GM18907 (cell line): ENCODE measurements at regions not wholly inside any gene's neighbourhood (a gene's known extent, or its start where the extent isn't known, plus 50 kb on each side); places are given as distances from the start of the nearest gene placed in this dataset.

Experiments used
- ATAC-seq: cut with Tn5 transposase; IDR thresholded peaks from one replicate; pipeline ENCODE4 v1.9.1; 2021; ENCODE audit warnings: mild to moderate bottlenecking, moderate library complexity; ENCODE audit not compliant: unreplicated experiment

DNA sequence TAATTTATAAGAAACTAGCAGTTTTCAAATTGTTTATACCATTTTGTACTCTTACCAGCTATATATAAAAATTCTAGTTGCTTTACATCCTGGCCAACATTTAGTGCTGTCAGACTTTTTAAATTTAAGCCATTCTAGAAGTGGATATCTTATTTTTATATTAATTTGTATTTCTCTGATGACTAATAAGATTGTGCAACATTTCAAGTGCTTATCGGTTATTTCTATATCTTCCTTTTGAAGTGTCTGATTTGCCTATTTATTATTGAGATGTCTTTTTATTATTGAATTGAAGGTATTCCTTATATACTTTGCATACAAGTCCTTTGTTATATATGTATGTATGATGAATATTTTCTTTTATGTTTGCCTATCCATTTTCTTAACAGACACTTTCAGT is 324.0 kb downstream of the ELAVL2 start:
- no peak for ATAC-seq

DNA sequence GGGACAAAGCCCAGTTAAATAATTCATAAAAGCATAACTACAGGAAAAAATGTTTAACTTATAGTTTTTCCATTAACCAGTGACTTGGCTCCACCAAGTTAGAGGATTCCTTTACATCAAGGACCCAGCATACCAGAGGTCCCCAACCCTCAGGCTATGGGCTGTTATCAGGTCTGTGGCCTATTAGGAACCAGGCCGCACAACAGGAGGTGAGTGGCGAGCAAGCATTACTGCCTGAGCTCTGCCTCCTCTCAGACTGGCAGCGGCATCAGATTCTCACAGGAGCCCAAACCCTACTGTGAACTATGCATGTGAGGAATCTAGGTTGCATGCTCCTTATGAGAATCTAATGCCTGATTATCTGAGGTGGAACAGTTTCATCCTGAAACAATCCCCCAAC is 303.1 kb downstream of the ELAVL2 start:
- no peak for ATAC-seq

DNA sequence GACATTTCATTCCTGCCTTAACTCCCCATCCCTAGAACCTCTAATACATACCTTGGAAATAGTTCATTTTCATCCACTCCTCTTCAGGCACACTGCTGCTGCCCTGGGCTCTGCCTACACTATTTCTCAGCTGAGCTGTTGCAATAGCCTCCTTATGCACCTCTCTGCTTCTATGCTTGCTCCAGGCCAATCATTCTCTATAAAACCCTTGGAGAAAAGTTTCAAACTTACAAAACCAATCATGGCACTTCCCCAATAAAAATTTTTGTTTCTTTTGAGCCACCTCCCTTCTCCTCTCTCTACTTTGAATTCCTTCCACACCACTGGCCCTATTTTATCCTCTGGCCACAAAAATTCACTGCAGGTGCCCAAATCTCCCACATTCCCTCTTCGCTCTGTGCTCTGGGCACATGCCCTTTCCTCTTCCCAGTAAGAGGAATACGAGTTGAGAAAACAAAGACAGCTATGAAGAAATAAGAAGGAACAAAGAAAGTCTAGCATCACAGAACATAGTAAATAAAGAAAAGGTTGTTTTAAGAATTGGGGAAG is 301.4 kb downstream of the ELAVL2 start:
- ATAC-seq: no peak

DNA sequence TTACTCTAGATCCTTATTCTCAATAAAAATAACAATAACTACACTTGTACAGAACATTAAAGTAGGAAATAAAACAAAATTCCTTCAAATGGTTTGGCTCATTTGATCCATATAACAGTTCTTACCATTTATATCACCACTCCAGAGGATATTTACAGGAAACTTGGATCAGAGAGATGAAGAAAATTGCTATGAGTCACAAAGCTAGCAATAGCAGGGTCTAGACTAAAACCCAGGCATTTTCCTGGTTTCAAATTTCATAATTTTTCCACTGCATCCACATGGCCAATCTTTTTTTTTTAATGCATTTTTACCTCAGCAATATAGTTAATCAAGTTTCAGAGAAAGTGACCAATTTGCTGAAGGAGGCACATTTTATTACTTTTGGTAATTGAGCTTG is 299.2 kb downstream of the ELAVL2 start:
- ATAC-seq: no peak

DNA sequence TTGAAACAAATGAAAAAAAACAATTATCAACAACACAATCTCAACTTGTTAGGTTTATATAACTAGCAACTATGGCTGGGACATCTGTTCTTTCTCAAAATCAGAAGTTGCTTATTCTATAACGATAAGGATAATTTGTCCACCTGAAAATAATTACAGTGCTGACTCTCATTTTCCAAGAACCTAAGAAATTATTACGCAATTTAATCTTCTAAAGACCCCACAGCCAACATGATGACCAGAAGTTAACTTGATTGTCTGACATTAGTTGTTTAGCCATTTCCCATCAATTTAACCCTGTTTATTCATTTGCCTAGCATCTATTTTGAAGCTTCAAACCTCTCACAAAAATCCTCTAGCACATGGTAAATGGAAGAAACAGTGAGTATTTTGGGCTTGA is 293.8 kb downstream of the ELAVL2 start:
- ATAC-seq: no peak

DNA sequence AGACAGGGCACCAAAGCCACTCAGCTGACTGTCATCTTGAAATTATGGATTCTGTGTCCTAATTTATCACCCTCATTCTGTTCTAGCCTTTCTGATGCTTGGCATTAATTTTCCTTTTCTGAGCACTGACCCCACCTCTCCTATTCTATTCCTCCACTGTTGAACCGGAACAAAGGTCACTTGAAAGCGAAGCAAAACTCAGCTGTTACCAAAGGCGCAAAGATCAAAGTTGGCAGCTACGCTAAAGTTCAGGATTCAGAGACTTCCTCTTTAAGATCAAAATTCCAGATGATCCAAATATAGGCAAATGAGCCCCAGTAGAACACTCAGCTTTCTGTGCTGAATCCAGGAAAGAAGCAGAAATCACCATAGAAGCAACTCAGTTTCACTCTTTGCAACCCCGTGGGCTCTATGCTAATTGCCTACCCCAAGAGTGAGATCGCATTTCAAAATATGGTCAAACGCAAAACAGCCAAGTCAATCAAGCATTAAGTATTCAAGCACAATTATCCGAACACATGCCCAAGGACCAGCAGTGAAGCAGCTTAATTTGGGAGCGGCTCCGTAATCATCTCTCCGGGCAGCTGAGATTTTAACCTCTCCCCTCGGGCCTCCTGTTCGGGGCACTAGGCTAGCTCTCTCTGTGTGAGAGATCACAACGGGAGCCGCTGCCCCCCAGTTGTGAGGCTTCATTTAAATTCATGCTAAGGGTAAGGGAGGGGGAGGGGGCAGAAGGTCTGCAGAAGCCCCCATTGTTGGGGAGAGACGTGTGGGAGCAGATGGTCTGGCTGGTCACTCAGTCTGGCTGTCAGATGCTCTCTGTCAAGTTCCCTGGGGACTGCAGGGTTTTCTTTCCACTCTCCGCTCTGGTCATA is 288.6 kb downstream of the ELAVL2 start:
- ATAC-seq: no peak

DNA sequence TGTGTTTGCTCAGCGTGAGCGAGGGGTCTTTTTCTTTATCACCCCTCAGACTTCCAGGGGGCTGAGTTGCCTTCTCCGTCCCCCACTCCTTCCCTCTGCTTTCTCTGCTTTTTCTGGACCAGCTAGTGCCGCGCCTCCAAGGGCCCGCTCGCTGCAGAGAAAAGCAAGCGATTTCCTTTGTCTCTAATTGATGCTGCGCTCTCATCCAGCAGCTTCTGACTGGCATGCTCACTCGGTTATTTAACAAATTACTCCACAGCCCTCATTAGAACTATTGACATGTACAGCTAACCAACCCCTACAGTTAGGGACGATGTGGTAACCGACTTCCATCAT is 288.0 kb downstream of the ELAVL2 start:
- ATAC-seq: no peak

DNA sequence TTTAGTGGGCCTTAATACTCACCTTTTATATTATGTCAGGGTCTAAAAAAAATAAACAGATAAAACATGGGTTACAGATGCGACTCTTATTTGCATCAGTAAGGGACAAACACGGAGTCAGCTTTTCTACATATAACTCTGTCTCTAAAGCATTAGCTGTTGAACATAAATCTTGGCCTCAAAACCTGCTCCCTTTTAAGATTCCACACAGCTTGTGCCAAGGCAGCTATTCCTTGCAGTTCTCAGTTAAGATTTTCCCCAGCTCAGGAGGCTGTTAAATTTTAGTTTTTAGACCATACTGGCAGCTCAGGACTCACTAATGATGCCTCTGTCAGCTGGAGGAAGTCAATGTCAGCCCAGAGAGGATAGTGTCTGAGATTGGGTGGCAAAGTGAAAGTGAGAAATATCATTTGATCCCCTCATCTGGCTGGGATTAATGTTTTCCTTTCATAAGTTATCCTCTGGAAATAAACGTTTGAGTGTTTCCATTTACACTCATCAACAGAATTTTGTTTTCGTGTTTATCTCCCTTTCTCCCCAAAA is 287.5 kb downstream of the ELAVL2 start:
- no peak for ATAC-seq

DNA sequence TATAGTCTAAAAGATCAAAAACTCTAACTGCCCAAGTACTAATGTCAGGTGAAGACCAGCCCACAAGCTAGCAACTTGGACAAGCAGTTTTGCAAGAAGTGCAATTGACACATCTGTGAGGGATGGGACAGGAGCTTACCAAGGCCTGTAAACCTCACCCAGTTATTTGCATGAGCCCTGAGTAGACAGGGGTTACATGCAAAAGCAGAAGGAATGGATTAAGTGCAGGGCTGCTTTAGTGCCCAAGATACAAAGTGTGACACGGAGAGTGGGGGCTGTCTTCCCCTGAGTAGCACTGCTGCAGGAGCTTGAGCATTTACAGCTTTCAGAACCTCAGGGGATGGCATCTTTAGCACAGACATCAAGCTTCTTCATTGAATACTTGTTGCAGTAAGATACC is 286.7 kb downstream of the ELAVL2 start:
- ATAC-seq: no peak

DNA sequence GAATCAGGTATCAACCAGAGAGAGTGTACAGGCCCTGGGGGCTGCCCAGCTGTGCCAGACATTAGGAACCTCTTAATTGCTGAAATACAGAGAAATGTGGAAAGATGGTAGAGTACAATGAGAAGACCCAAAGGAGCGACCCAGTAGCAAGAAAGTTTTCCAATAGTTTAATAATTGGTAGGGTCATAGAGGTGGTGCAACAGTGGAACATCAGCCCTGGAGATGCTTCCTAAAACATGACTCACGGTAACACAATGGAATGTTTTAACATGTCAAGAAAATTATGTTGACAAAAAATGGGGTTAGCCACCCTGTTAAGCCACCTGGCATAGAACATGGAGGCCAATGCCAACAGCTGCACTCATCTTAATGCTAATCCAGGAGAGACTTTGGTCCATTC is 284.1 kb downstream of the ELAVL2 start:
- ATAC-seq: no peak

DNA sequence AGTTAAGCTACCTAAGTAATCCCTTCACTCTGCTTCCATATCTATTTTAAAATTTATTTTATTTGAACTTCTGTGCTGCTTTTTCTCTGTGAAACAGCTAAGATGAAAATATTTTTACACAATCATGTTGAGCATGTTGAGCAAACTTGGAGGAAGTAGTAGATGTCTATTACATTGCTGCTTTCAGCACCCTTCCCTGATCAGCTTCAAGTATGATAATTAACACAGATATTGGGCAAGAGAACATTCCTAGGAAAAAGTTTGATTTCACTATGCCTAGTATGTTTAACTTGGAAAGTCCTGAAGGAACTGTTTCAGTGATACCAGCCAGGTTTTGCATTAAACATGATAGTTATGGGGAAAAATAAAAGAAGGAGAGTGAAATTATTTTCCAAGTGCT is 283.6 kb downstream of the ELAVL2 start:
- no peak for ATAC-seq

DNA sequence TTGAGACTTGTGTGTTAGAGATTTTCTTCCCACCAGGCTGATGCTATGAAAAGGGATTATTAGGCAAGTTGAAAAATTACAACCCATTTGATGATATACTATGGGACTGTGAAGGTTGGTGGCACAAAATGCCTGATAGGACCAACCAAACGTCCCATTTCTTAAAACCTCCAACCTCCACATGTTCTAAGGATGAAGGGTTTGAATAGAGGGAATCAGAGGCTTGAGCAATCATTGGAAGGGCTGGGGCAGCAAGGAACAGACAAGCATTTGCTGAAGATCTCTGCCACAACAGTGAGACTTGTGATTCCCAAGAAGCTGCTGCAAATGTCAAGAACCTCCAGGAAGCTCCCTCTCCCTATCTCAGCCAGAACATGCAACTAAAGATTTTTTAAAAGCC is 283.1 kb downstream of the ELAVL2 start:
- ATAC-seq: no peak

DNA sequence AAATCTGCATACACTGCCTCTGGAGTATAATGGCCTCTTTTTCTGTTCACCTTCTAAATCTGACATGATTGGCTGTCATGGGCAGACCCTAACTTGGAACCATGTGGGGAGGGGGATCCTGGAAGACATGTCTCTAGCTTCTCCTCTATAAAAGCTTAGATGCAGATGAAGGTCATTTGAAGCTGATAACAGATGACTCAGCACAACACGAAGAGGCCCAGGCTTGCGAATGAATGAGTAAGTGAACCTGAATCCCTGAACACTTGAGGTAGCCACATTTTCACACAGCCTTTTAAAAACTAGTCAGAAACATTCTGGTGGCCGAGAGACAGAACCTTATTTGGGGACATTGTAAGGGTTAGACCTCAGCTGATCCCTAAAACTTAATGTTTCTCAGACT is 282.6 kb downstream of the ELAVL2 start:
- ATAC-seq: no peak

DNA sequence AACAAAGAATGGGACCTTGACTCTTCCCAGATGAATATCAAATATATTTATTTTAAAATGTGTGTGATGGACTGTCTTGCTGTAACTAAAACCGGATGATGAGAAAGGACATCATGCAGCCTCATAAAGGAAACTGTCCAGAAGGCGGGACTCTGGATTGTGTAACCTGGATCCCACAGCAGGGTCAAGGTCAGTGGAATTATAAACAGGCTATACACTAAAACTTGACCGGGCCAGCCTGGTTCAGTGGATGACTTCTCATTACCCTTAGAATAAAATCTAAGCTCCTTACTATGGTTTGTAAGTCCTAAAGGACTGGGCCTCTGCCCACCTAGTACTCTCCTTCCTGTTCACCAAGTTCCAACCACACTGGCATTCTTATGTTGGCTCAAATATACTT is 280.3 kb downstream of the ELAVL2 start:
- no peak for ATAC-seq

DNA sequence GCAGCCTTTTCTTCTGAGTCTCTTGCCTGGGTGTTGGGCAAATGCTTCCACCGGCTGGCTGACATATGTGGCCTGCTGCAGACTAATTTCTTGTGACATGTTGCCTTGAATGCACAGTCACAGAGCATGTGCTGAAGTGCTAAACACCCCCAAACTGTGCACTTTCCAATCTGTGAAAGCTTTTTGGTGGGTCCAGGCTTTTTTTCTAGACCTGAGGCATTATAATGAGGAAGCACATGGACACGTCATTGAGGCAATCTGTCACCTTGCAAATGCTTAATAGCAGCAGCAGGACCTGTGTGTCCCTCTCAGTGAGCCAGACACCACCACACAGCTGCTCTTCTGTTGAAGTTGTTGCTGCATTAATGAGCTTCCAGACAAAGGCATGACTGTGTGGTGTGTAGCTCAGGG is 274.7 kb downstream of the ELAVL2 start:
- ATAC-seq: no peak

DNA sequence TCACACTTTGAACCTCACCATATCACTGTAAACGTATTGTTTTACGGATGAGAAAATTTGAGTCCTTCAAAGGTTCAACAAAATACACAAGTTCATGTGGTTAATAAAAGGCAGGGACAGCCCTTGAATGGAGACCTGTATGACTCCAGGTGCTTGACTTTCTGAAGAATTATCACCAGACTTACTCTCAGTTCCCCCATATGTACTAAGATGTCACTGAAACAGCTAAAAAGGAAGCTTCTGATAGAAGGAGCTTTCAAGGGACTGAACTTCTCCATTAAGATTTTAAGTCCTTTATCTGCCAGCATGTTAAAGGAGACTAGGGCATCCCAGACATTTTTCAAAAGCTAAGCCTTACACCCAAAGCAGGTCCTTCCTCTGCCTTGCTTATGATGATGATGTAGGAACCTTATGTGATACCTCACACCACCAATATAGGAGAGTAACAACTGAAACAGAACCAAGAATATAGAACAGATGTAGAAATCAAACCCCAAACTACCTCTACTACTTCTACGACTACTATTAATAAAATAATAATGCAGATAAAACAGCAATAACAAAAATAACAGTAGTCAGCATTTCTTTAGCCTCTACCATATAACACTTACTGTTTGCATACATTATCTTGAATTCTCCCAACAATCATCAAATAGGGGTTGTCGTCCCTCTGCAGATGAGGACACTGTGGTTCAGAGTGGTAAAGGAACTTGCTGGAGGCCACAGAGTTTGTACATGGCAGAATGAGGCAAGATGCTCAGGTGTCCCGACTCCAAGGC is 273.9 kb downstream of the ELAVL2 start:
- ATAC-seq: no peak

DNA sequence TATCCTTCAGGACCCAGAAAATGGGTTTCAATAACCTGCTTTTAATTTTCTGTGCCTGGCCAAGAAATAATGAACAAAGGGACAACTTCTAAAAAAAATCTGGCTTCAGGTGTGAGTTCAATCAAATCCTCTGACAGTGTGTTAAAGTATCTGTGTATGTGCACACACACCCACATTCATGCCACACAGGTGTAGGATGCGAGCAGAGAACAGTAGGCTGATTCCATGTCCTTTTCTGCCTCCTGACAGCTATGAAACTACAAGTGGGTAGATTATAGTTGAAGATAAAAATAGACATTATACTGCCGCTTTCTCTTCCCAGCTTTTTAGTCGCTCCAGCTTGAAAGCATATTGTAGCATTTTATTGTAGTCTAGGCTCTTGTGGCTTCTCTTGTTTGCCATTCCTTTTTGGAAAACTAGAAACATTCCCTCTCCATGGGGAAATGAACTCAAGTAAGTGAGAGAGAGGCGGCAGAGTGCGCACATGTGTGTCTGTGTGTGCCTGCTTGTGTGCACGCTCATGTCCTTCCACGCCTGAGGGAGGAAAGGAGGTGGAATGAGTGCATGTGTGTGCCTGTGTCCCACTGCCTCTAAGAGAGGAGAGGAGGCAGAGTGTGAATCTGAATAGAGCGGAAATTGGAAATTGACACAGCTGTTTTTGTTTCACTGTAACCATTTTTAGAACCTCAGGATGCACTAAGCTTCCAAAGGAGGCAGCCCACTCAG is 273.0 kb downstream of the ELAVL2 start:
- no peak for ATAC-seq

DNA sequence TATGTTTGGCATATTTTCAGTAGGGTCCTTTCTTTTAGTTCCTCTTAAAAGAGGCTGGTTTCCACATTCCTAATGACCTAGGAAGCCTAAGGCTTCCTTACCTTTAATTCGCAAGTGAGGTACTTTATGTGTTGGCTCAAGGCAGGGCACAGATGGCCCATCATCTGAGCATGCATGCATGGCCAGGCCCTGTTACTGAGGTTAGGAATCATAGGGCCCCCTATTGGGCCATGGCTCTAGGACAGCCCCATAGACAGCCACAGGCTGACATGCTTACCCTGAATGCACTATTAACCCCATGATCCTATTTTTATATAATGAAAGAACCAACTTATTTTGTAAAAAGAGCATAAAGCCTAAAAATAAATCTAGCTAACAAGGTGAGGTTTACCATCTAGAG is 271.4 kb downstream of the ELAVL2 start:
- no peak for ATAC-seq

DNA sequence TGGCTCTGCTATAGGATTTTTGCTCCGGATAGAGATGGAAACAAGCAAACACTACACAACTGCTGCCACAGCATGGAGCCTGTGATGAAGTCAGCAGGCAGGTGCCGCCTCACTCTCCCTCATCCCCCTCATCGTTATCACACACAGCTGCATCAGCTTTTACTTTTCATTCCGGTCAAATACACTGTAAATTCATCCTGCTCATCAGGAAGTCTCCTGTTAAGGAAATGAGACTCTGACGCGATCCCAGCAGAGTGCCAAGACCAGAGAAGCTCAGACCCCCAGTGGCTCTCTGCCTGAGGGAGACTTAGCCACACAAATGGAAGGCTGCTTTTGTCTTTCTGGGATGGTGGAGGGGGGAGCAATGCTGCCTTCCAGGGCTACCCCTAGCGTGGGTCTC is 270.2 kb downstream of the ELAVL2 start:
- ATAC-seq: no peak

DNA sequence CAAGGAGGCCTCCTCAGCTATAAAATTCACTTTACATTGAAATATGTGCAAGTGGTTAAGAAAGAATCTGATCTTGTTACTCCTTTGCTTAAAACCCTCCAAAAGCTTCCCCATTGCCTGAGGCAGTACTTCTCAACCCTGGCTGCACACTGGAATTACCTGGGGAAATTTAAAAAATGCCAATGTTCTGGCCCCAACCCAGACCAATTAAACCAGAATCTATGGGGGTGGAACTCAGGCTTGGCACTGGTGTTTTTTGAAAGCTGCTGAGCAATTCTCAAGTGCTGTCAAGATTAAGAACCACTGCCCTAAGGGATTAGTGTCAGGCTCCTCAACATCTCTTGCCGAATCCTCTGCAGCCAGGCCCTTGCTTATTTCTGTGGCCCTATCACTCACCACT is 269.6 kb downstream of the ELAVL2 start:
- ATAC-seq: no peak

DNA sequence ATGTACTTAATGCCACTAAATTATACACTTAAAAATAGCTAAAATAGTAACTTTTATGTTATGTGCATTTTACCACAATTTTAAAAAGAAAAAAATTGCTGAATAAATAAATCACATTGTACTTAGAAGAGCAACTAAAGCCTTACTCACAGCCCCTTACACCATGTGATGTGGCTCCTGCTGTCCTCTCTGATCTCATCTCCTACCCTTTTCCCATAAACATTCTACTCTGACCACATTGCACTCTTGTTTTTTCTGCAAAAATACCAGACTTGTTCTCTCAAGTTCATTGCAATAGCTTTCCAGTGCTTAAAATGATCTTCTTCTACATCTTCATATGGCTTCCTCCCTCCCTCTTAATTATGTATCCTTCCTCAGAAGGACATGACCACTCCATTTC is 268.4 kb downstream of the ELAVL2 start:
- no peak for ATAC-seq
